ENCODE measurements at regions not wholly inside any gene's neighbourhood (a gene's known extent, or its start where the extent isn't known, plus 50 kb on each side); places are given as distances from the start of the nearest gene placed in this dataset.

DNA sequence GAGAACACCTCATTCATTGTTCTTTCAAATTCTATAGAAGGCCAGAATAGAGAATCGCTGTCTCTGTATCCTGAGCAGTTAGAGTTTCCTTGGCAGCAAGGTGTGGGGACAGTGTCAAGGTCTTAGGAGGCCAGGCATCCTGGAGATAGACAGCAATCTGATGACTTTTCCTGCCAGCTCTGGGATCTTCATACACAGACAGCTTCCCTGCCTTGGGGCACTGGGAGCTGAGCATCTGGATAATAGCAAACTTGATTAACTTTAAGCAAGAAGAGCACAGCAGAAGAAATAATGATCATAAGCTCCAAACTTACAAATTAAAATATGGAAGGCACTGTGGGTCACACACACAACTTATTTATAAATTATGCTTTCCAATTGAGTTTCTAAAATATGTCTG is 86.1 kb upstream of the STK32A start:
- no peak for FAIRE-seq
- DNase-seq (ENCODE audit: insufficient read length, low spot score) = no peak
- no peak for TF ChIP-seq POLR2AphosphoS5 (IDR thresholded peaks at IDR 0.05; ENCODE audit: low read depth, low read length)
- no peak for TF ChIP-seq SPI1 (IDR thresholded peaks at IDR 0.05; ENCODE audit: low read depth, low read length)
- TF ChIP-seq POLR2A (IDR thresholded peaks at IDR 0.05; ENCODE audit: low read depth, low read length) = no peak
- TF ChIP-seq TAF1 (IDR thresholded peaks at IDR 0.05; ENCODE audit: low read depth, low read length) = no peak
- no peak for TF ChIP-seq PAX5 (IDR thresholded peaks at IDR 0.05; ENCODE audit: insufficient read depth, low read length, severe bottlenecking)
- no peak for TF ChIP-seq POU2F2 (IDR thresholded peaks at IDR 0.05; ENCODE audit: low read depth, low read length)

DNA sequence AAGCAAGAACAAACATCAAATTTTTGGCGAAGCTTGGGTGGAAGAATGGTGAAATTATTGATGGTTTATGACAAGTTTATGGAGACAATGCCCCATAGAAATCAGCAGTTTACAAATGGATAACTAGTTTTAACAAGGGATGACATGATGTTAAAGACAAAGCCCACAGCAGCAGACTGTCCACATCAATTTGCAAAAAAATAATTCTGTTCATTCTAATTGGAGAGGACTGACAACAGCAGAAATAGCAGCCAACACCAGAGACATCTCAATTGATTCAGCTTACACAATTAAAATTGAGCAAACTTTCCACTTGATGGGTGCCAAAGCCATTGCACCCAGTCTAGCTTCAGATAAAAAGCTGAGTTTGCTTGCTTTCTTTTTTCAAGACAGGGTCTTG is 82.7 kb upstream of the STK32A start:
- TF ChIP-seq POLR2A (IDR thresholded peaks at IDR 0.05; ENCODE audit: low read depth, low read length) (no peak), POLR2AphosphoS5 (IDR thresholded peaks at IDR 0.05; ENCODE audit: low read depth, low read length) (no peak), SPI1 (IDR thresholded peaks at IDR 0.05; ENCODE audit: low read depth, low read length) (no peak), POU2F2 (IDR thresholded peaks at IDR 0.05; ENCODE audit: low read depth, low read length) (no peak), PAX5 (IDR thresholded peaks at IDR 0.05; ENCODE audit: insufficient read depth, low read length, severe bottlenecking) (no peak), TAF1 (IDR thresholded peaks at IDR 0.05; ENCODE audit: low read depth, low read length) (no peak)
- FAIRE-seq = no peak

DNA sequence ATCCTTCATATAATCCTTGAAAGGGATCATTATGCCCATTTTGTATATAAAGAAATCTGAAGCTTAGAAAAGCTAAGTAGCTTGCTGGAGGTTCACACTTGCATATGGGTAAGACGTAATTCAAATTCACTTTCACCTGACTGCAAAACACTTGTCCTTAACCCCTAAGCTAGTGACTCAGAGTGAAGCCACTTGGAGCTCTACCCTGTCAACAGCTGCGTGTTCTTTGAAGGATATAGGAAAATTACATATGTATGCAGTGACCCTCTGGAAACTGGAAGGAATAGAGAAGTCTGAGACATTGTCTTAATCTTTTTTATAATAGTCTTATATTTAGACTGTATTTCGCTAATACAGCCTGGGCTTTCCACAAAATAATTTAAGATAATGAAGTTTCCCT is 80.0 kb upstream of the STK32A start:
- no peak for FAIRE-seq
- no peak for TF ChIP-seq TAF1 (IDR thresholded peaks at IDR 0.05; ENCODE audit: low read depth, low read length)
- no peak for TF ChIP-seq SPI1 (IDR thresholded peaks at IDR 0.05; ENCODE audit: low read depth, low read length)
- no peak for TF ChIP-seq POU2F2 (IDR thresholded peaks at IDR 0.05; ENCODE audit: low read depth, low read length)
- no peak for TF ChIP-seq POLR2A (IDR thresholded peaks at IDR 0.05; ENCODE audit: low read depth, low read length)
- no peak for TF ChIP-seq PAX5 (IDR thresholded peaks at IDR 0.05; ENCODE audit: insufficient read depth, low read length, severe bottlenecking)
- TF ChIP-seq POLR2AphosphoS5 (IDR thresholded peaks at IDR 0.05; ENCODE audit: low read depth, low read length) = no peak

More for the DNA sequence above, 82.7 kb upstream of the STK32A start:
- no peak for DNase-seq (ENCODE audit: insufficient read length, low spot score)

DNA sequence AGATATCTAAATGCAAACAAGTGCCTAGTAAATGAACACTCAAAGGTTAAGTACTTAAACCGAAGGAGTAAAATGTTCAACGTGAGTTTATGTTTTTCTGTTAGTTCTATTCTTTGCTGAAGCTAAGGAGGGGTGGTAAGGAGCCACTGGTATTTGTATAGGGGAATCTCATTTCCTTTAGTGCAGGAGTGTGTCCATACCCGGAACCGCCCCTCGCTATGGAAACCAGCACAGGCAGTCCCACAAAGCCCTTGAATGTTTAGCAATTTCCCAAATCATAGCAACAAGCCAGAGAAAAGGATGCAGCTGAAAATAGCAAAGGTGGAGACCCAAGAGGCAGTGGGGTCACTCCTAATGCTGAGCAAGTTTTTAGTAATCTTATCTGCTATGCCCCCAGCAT is 78.8 kb upstream of the STK32A start:
- no peak for FAIRE-seq
- TF ChIP-seq POLR2A (IDR thresholded peaks at IDR 0.05; ENCODE audit: low read depth, low read length) = no peak
- TF ChIP-seq SPI1 (IDR thresholded peaks at IDR 0.05; ENCODE audit: low read depth, low read length) = no peak
- TF ChIP-seq PAX5 (IDR thresholded peaks at IDR 0.05; ENCODE audit: insufficient read depth, low read length, severe bottlenecking) = no peak
- TF ChIP-seq TAF1 (IDR thresholded peaks at IDR 0.05; ENCODE audit: low read depth, low read length) = no peak
- TF ChIP-seq POLR2AphosphoS5 (IDR thresholded peaks at IDR 0.05; ENCODE audit: low read depth, low read length) = no peak
- TF ChIP-seq POU2F2 (IDR thresholded peaks at IDR 0.05; ENCODE audit: low read depth, low read length) = no peak
- no peak for DNase-seq (ENCODE audit: insufficient read length, low spot score)

More for the DNA sequence above, 80.0 kb upstream of the STK32A start:
- DNase-seq (ENCODE audit: insufficient read length, low spot score) = no peak

DNA sequence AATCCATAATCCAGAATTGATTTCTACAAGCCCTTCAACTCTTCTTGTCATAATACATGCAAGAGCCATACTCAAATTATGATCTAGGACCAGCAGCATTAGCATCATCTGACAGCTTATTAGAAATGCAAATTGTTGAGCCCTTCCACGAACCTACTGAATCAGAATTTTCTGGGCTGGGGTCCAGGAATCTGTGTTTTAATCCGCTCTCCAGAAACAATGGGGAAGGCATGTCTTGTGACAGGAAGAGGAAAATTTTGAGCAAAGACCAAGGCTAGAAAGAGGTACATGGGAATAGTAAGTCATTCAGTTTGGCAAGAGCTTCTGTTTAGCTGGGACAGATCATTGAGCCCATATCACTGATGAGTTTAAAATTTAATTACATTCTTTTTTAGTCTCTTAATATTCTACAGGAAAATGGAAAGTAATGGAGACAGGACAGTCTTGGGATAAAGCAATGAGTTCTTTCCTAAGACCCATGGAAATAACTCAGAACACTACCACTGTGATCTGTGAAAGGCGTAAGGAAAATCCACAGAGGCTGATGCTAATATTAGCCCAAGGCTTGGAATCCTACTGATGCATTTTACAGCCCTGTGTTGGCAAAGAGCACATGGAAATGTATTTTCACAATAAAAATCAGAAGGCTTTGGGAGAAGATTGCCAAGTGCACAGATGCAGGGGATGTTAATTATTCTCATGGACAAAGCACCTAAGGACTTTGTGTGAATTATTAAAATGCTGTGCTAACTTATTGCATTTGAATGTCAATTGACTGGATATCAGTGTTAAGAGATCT is 73.7 kb upstream of the STK32A start:
- FAIRE-seq = no peak
- TF ChIP-seq SPI1 (IDR thresholded peaks at IDR 0.05; ENCODE audit: low read depth, low read length) = no peak
- no peak for TF ChIP-seq TAF1 (IDR thresholded peaks at IDR 0.05; ENCODE audit: low read depth, low read length)
- TF ChIP-seq POLR2A (IDR thresholded peaks at IDR 0.05; ENCODE audit: low read depth, low read length) = no peak
- no peak for TF ChIP-seq PAX5 (IDR thresholded peaks at IDR 0.05; ENCODE audit: insufficient read depth, low read length, severe bottlenecking)
- no peak for TF ChIP-seq POU2F2 (IDR thresholded peaks at IDR 0.05; ENCODE audit: low read depth, low read length)
- no peak for TF ChIP-seq POLR2AphosphoS5 (IDR thresholded peaks at IDR 0.05; ENCODE audit: low read depth, low read length)
- no peak for DNase-seq (ENCODE audit: insufficient read length, low spot score)

DNA sequence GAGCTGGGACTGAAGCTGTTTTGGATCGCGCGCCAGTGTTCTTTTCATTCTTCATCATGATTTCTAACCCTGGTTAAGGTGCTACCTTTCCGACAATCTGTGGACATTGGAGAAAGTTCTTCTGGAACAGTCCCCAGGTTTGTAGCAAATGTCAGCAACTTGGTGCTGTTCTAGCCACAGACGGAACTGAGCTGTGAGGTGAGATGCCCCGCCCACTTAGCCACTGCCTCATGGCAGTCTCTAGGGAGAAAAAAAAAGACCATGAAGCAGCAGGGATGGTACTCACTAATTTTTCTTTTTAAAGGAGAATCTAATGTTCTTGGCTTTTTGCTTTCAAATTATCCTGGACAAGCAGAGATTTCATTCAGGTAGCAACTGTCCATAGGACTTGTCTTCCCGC is 72.1 kb upstream of the STK32A start:
- TF ChIP-seq POU2F2 (IDR thresholded peaks at IDR 0.05; ENCODE audit: low read depth, low read length) (no peak), POLR2A (IDR thresholded peaks at IDR 0.05; ENCODE audit: low read depth, low read length) (no peak), POLR2AphosphoS5 (IDR thresholded peaks at IDR 0.05; ENCODE audit: low read depth, low read length) (no peak), PAX5 (IDR thresholded peaks at IDR 0.05; ENCODE audit: insufficient read depth, low read length, severe bottlenecking) (no peak), SPI1 (IDR thresholded peaks at IDR 0.05; ENCODE audit: low read depth, low read length) (no peak), TAF1 (IDR thresholded peaks at IDR 0.05; ENCODE audit: low read depth, low read length) (no peak)
- no peak for FAIRE-seq
- DNase-seq (ENCODE audit: insufficient read length, low spot score) = no peak

DNA sequence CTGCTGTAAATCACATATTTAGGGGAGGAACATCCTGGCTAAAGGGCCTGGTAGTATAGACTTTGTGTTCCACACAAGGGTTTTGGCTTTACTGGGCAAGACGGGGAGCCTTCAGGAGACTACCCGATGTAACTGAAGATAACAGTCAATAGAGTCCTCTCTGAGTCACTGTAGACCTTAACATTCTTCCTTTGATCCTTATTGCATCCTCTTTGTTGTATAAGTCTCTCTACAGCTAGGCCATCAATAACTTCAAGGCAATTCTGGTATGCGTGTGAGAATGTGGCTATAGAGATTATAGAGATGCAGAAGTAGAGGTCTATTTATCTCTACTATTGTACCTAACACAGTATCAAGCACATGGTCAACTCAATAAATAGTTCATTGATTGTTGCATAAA is 67.3 kb upstream of the STK32A start:
- FAIRE-seq = no peak
- no peak for DNase-seq (ENCODE audit: insufficient read length, low spot score)
- TF ChIP-seq POLR2AphosphoS5 (IDR thresholded peaks at IDR 0.05; ENCODE audit: low read depth, low read length) (no peak), TAF1 (IDR thresholded peaks at IDR 0.05; ENCODE audit: low read depth, low read length) (no peak), SPI1 (IDR thresholded peaks at IDR 0.05; ENCODE audit: low read depth, low read length) (no peak), POLR2A (IDR thresholded peaks at IDR 0.05; ENCODE audit: low read depth, low read length) (no peak), POU2F2 (IDR thresholded peaks at IDR 0.05; ENCODE audit: low read depth, low read length) (no peak), PAX5 (IDR thresholded peaks at IDR 0.05; ENCODE audit: insufficient read depth, low read length, severe bottlenecking) (no peak)

DNA sequence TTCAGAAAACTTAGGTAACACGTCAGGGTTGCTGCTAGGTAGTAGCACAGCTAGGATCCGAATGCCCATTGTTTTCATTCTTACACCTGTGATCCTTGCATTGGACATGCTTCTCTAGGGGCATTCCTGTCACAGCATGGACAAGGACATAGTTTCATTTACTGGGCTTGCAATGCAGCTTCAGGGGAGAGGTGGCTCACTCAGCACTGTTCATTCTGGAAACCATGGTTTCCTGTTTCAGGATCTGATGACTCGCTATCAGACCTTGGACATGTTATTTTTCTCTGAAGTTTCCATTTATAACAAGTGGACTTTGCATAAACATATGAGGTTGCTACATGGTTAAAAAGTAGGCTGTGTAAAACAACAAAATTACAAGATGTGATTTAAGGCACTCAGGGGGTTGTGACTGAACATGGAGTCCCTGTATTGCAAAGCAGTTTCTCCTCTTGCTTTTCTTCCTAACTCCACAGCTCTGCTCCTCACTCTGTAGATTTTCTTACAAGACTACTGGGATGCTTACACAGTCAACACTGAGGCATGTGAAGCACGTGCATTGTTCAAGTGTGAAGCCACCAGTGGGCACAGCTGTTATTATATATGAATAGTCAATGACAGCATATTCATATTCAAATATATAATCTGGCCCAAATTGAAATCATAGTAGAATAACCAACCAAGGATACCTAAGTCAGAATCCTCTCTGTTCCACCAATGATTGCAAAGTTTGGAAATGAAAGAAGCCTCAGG is 66.1 kb upstream of the STK32A start:
- no peak for TF ChIP-seq PAX5 (IDR thresholded peaks at IDR 0.05; ENCODE audit: insufficient read depth, low read length, severe bottlenecking)
- TF ChIP-seq SPI1 (IDR thresholded peaks at IDR 0.05; ENCODE audit: low read depth, low read length) = no peak
- TF ChIP-seq POLR2AphosphoS5 (IDR thresholded peaks at IDR 0.05; ENCODE audit: low read depth, low read length) = no peak
- DNase-seq (ENCODE audit: insufficient read length, low spot score) (no peak), FAIRE-seq (no peak)

DNA sequence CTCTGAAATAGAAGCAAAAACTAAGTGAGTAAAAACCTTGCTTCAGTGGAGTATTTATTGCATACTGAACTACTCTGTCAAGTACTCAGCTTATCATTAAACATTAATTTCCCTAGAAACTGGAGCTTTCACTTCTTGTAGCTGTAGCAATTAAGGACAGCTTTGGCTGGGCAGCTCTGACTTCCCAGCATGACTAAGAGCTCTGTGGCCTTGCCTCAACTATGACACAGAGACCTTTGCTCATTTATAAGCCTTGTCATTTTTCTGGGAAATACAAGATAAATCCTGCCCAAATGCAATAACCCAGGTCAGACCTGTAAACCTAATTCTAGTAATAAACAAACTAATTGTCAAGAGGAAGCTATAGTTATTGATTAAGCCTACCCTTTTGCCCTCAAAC is 65.4 kb upstream of the STK32A start:
- TF ChIP-seq POLR2A (IDR thresholded peaks at IDR 0.05; ENCODE audit: low read depth, low read length) (no peak), SPI1 (IDR thresholded peaks at IDR 0.05; ENCODE audit: low read depth, low read length) (no peak), TAF1 (IDR thresholded peaks at IDR 0.05; ENCODE audit: low read depth, low read length) (no peak), POLR2AphosphoS5 (IDR thresholded peaks at IDR 0.05; ENCODE audit: low read depth, low read length) (no peak), PAX5 (IDR thresholded peaks at IDR 0.05; ENCODE audit: insufficient read depth, low read length, severe bottlenecking) (no peak), POU2F2 (IDR thresholded peaks at IDR 0.05; ENCODE audit: low read depth, low read length) (no peak)
- DNase-seq (ENCODE audit: insufficient read length, low spot score) = no peak
- FAIRE-seq = no peak

Measured in GM12891 (cell line).